PC-9 (cell line): ENCODE measurements at regions not wholly inside any gene's neighbourhood (a gene's known extent, or its start where the extent isn't known, plus 50 kb on each side); places are given as distances from the start of the nearest gene placed in this dataset.

Experiments used
- CTCF ChIP-seq: fragments of 200-600 bp; sonication (generic); conservative IDR thresholded peaks from 2 replicates; pipeline ENCODE4 v1.6.1; 2017; ENCODE audit warnings: mixed run types, antibody characterized with exemption, mild to moderate bottlenecking, moderate library complexity
- EZH2 ChIP-seq: fragments of 200-600 bp; sonication (generic); IDR thresholded peaks from 2 replicates; pipeline ENCODE4 v1.8.0; 2017; ENCODE audit warnings: antibody characterized with exemption, low read depth

- TF ChIP-seq EZH2 (no peak), CTCF (no peak)
These were observed 170.5 kb downstream of the C16orf95 start for GRCh38 chr16:87146676-87147075.
